GM06990 (cell line): ENCODE measurements at regions not wholly inside any gene's neighbourhood (a gene's known extent, or its start where the extent isn't known, plus 50 kb on each side); places are given as distances from the start of the nearest gene placed in this dataset.

Experiments used
- DNase-seq: peaks from one replicate; pipeline ENCODE4 v3.0.0-alpha.2; 2011; ENCODE audit not compliant: insufficient read length; ENCODE audit errors: extremely low read depth
- H3K27me3 ChIP-seq: replicated peaks from 2 replicates; pipeline ENCODE4 v1.6.0; 2011; ENCODE audit warnings: low read length; ENCODE audit not compliant: control insufficient read depth, insufficient read depth
- H3K36me3 ChIP-seq: 2 replicates; pipeline ENCODE4 v1.5.1; 2011; ENCODE audit warnings: low read length; ENCODE audit not compliant: control insufficient read depth, insufficient read depth
- H3K4me3 ChIP-seq: replicated peaks from 2 replicates; pipeline ENCODE4 v1.5.1; 2011; ENCODE audit warnings: low read depth, mild to moderate bottlenecking, control low read depth, low read length
- CTCF ChIP-seq: IDR thresholded peaks from 2 replicates; pipeline ENCODE4 v1.5.1; 2011; ENCODE audit warnings: low read length, control low read depth, mild to moderate bottlenecking, inconsistent platforms; ENCODE audit not compliant: insufficient read depth, poor library complexity, severe bottlenecking

GRCh38 chr6:105488516-105489215, 85.8 kb upstream of the PREP start:
- no peak for DNase-seq
- Histone ChIP-seq H3K4me3 (no peak overlapping the region), H3K36me3 (no peaks in the 10 kb centered on the region), H3K27me3 (no peaks in the 10 kb centered on the region)
- TF ChIP-seq CTCF: no peak

- Histone ChIP-seq H3K36me3 (no peaks in the 10 kb centered on the region), H3K27me3 (no peaks in the 10 kb centered on the region), H3K4me3 (no peak overlapping the region)
- TF ChIP-seq CTCF: no peak
- DNase-seq: no peak
These were observed 84.3 kb upstream of the PREP start for GRCh38 chr6:105487040-105487790.

GRCh38 chr6:105485456-105485855, 82.6 kb upstream of the PREP start:
- no peak overlapping the region for H3K4me3 ChIP-seq
- no peak for TF ChIP-seq CTCF
- no peak for DNase-seq
- no peaks in the 10 kb centered on the region for H3K27me3 ChIP-seq
- H3K36me3 ChIP-seq: no peaks in the 10 kb centered on the region

GRCh38 chr6:105484238-105485161, 81.6 kb upstream of the PREP start:
- no peaks in the 10 kb centered on the region for H3K27me3 ChIP-seq
- TF ChIP-seq CTCF: peak; percentile 82
- H3K4me3 ChIP-seq: no peak overlapping the region
- peak; percentile 28 for DNase-seq
- H3K36me3 ChIP-seq: no peaks in the 10 kb centered on the region

GRCh38 chr6:105483492-105483891, 80.6 kb upstream of the PREP start:
- no peaks in the 10 kb centered on the region for H3K27me3 ChIP-seq
- H3K36me3 ChIP-seq: no peaks in the 10 kb centered on the region
- no peak for DNase-seq
- no peak overlapping the region for H3K4me3 ChIP-seq
- TF ChIP-seq CTCF: no peak
